ENCODE measurements at regions not wholly inside any gene's neighbourhood (a gene's known extent, or its start where the extent isn't known, plus 50 kb on each side); places are given as distances from the start of the nearest gene placed in this dataset.

DNA sequence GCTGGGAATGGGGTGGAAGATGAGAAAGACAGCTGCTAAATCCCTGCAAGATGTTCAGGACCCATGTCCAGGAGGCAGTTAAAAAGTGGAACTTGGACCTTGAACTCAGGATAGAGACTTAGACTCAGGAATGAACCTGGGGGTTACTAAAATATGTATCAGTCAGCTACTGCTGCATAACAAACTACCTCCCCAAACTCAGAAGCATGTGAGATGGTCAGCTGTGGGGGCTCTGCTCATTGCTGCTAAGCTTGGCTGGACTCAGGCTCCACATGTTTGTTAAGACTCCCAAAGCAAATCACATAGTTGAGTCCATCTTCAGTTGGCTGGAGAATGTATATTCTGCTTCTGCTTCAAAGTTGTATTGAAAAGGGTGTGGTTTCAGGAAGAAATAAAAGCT, 61.4 kb upstream of the COPS8 start:
- intact Hi-C loops (cut with DNase I), result no loop called here
- DNase-seq, result no peak
- no peak for ATAC-seq
- Histone ChIP-seq H3K4me3 (no peak overlapping the region), H3K36me3 (no peaks in the 10 kb centered on the region), H3K9me3 (no peaks in the 10 kb centered on the region), H3K27ac (no peak overlapping the region), H3K4me1 (peaks cover 5% of the 10 kb centered on the region), H3K27me3 (ENCODE audit: low read depth) (no peaks in the 10 kb centered on the region)
- TF ChIP-seq, protein P1, sequence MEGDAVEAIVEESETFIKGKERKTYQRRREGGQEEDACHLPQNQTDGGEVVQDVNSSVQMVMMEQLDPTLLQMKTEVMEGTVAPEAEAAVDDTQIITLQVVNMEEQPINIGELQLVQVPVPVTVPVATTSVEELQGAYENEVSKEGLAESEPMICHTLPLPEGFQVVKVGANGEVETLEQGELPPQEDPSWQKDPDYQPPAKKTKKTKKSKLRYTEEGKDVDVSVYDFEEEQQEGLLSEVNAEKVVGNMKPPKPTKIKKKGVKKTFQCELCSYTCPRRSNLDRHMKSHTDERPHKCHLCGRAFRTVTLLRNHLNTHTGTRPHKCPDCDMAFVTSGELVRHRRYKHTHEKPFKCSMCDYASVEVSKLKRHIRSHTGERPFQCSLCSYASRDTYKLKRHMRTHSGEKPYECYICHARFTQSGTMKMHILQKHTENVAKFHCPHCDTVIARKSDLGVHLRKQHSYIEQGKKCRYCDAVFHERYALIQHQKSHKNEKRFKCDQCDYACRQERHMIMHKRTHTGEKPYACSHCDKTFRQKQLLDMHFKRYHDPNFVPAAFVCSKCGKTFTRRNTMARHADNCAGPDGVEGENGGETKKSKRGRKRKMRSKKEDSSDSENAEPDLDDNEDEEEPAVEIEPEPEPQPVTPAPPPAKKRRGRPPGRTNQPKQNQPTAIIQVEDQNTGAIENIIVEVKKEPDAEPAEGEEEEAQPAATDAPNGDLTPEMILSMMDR (IDR thresholded peaks at IDR 0.05), result no peak

DNA sequence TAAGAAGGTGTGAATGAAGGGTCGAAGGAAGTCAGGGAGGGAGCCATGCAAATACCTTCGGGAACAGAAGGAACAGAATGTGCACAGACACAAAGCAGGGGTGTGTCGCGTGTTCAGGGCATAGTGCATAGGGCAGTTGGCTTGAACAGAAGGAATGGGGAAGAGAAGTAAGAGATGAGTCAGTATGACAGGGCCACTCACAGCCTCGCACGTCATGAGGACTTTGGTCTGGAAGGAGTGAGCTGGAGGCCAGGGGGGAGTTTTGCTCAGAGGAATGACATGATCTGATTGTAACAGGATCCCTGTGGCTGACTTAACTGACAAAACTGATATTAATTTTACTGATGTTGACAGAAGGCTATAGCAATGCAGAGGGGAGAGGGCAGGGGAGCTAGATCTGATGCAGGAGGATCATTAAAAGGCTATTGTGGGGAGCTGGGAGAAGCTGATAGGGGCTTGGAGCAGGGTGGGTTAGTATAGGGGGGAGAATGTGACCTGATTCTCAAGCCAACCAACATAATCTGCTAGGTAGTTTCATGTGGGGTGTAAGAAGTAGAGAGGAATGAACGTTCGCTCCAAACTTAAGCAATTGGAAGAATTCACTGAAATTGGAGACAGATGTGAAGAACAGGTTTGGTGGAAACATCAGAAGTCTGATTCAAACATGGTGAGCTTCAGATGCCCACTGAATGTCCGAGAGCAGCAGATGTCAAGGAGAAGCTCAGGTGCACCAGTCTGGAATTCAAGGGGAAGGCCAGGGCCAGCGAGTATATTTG, 60.4 kb upstream of the COPS8 start:
- H3K4me3 ChIP-seq, result no peak overlapping the region
- ATAC-seq, result peak; percentile 61 to 84
- intact Hi-C loops (cut with DNase I), result no loop called here
- no peaks in the 10 kb centered on the region for H3K9me3 ChIP-seq
- peaks cover under 1% of the 10 kb centered on the region for H3K4me1 ChIP-seq
- no peak overlapping the region for H3K27ac ChIP-seq
- H3K36me3 ChIP-seq, result no peaks in the 10 kb centered on the region
- DNase-seq, result peak; percentile 62
- TF ChIP-seq, protein P1 (IDR thresholded peaks at IDR 0.05), result no peak
- no peaks in the 10 kb centered on the region for H3K27me3 ChIP-seq (ENCODE audit: low read depth)

DNA sequence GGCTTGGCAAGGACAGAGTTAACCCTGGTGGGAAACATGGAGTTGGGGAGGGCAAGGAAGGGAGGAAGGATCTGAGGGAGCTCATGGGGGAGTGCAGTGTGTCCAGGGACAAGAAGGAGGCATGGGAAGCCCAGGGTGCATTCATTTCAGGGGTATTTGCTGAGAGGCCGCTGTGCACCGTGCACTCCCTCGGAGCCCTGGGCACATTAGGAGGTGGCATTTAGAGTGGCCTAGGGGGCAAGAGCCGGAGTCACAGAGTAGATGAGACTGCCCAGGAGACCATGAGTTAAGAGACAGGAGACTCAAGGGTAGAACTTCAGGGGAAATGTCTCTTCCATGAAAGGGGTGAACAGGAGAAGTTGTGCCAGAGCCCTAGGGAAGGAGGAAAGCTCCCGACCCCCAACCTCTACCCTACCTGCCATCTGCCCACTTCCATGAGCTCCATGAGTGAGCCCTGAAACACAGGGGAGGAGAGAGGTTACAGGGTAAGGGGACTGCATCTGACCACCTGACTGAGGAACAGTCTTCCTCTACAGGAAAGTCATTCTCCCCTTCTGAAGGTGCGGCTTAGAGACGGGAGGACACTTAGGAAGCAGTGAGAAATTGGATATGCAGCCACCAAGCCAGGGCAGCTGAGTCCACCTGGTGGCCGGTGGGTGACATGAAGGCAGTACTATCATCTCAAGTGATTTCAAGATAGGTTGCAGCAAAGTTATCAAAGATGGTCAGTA, 58.5 kb upstream of the COPS8 start:
- Histone ChIP-seq H3K27me3 (ENCODE audit: low read depth) (no peaks in the 10 kb centered on the region), H3K27ac (no peak overlapping the region), H3K9me3 (no peaks in the 10 kb centered on the region), H3K36me3 (no peaks in the 10 kb centered on the region), H3K4me1 (no peaks in the 10 kb centered on the region), H3K4me3 (no peak overlapping the region)
- DNase-seq (peak; percentile 84), ATAC-seq (peak; percentile 83 to 91)
- intact Hi-C loops (cut with DNase I), result no loop called here
- TF ChIP-seq, protein P1 (IDR thresholded peaks at IDR 0.05), result peak; percentile 84

DNA sequence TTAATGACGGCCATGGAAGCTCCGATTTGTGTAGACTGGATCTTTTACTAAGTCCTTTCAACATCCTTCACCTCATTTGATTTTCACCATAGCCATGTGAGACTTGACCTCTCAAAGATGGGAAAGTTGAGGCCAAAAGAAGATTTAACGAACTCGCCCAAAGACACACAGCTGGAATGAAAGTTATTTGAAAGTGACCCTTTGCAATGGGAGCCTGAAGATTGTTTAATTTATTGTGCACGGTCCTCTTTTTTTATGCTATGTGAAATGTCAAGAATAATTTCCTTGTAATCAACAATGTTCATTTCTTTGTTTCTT, 58.0 kb upstream of the COPS8 start:
- H3K27me3 ChIP-seq (ENCODE audit: low read depth), result no peaks in the 10 kb centered on the region
- intact Hi-C loops (cut with DNase I), result no loop called here
- H3K4me3 ChIP-seq, result no peak overlapping the region
- no peak overlapping the region for H3K27ac ChIP-seq
- H3K36me3 ChIP-seq, result no peaks in the 10 kb centered on the region
- no peaks in the 10 kb centered on the region for H3K4me1 ChIP-seq
- TF ChIP-seq, protein P1 (IDR thresholded peaks at IDR 0.05), result no peak
- no peaks in the 10 kb centered on the region for H3K9me3 ChIP-seq
- ATAC-seq, result no peak
- no peak for DNase-seq

DNA sequence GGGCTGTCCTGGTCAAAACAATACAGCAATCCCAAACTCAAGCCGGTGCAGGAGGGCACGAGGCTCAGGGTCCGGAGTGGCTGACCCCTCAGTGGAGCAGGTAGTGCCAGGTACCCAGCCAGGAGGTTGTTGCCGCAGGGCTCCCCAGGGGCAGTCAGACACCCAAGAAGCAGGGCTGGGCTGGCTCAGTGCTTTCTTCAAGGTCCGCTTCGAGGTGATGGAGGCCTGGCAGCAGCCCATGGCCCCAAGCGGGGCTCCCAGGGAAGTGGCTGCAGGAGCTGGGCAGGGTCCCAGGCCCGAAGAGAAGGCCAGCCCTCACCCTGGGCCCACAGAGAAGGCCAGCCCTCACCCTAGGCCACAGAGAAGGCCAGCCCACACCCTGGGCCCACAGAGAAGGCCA, 55.3 kb upstream of the COPS8 start:
- no peaks in the 10 kb centered on the region for H3K9me3 ChIP-seq
- H3K4me1 ChIP-seq, result no peaks in the 10 kb centered on the region
- intact Hi-C loops (cut with DNase I), result no loop called here
- no peaks in the 10 kb centered on the region for H3K36me3 ChIP-seq
- DNase-seq (no peak), ATAC-seq (no peak)
- H3K27me3 ChIP-seq (ENCODE audit: low read depth), result no peaks in the 10 kb centered on the region
- H3K4me3 ChIP-seq, result no peak overlapping the region
- TF ChIP-seq, protein P1 (IDR thresholded peaks at IDR 0.05), result no peak
- no peak overlapping the region for H3K27ac ChIP-seq

Measured in lower lobe of right lung (tissue), 2 donors.